Astrocyte (in vitro differentiated cells and primary cell): ENCODE measurements at regions not wholly inside any gene's neighbourhood (a gene's known extent, or its start where the extent isn't known, plus 50 kb on each side); places are given as distances from the start of the nearest gene placed in this dataset.

Source experiments
- DNase-seq: peaks from one replicate; pipeline ENCODE4 v3.0.0-alpha.2; 2010; ENCODE audit warnings: low read depth
- FAIRE-seq: peaks from 2 replicates; lab custom pipeline; 2011; peaks lifted over from hg19 to GRCh38; lab: Jason Lieb, UNC
- H2AFZ ChIP-seq: 2 replicates; pipeline ENCODE4 v1.6.0; 2012; ENCODE audit warnings: low read depth, low read length, inconsistent platforms
- H3K27ac ChIP-seq: 2 replicates; pipeline ENCODE4 v1.5.1; 2011; ENCODE audit warnings: low read depth, low read length, inconsistent platforms
- H3K27me3 ChIP-seq: 2 replicates; pipeline ENCODE4 v1.6.0; 2011; ENCODE audit warnings: low read length, inconsistent platforms; ENCODE audit not compliant: insufficient read depth
- H3K36me3 ChIP-seq: 2 replicates; pipeline ENCODE4 v1.5.1; 2011; ENCODE audit warnings: low read length, inconsistent platforms; ENCODE audit not compliant: insufficient read depth
- H3K4me1 ChIP-seq: 2 replicates; pipeline ENCODE4 v1.5.1; 2011; ENCODE audit warnings: low read length, inconsistent platforms; ENCODE audit not compliant: insufficient read depth
- H3K4me2 ChIP-seq: 2 replicates; pipeline ENCODE4 v1.6.0; 2012; ENCODE audit warnings: low read length, inconsistent platforms
- H3K4me3 ChIP-seq: 2 replicates; pipeline ENCODE4 v1.5.1; 2011; ENCODE audit warnings: low read depth, mild to moderate bottlenecking, low read length, inconsistent platforms; ENCODE audit not compliant: insufficient read depth
- H3K79me2 ChIP-seq: 2 replicates; pipeline ENCODE4 v1.6.0; 2012; ENCODE audit warnings: mild to moderate bottlenecking, low read length, inconsistent platforms; ENCODE audit not compliant: insufficient read depth
- H3K9ac ChIP-seq: 2 replicates; pipeline ENCODE4 v1.6.0; 2012; ENCODE audit warnings: mild to moderate bottlenecking, low read length, inconsistent platforms
- H3K9me3 ChIP-seq: 2 replicates; pipeline ENCODE4 v1.5.1; 2012; ENCODE audit warnings: low read depth, mild to moderate bottlenecking, low read length, inconsistent platforms; ENCODE audit not compliant: insufficient read depth
- H4K20me1 ChIP-seq: 2 replicates; pipeline ENCODE4 v1.6.0; 2012; ENCODE audit warnings: low read length, inconsistent platforms; ENCODE audit not compliant: insufficient read depth
- H3K27ac Mint-ChIP-seq: one replicate; pipeline ENCODE4 v1.8.0; 2021; ENCODE audit warnings: mild to moderate bottlenecking, mixed read lengths; ENCODE audit not compliant: unreplicated experiment
- H3K27me3 Mint-ChIP-seq: one replicate; pipeline ENCODE4 v1.8.0; 2021; ENCODE audit warnings: low read depth, mixed read lengths; ENCODE audit not compliant: unreplicated experiment
- H3K36me3 Mint-ChIP-seq: one replicate; pipeline ENCODE4 v1.8.0; 2021; ENCODE audit warnings: low read depth, mixed read lengths; ENCODE audit not compliant: unreplicated experiment
- H3K4me1 Mint-ChIP-seq: one replicate; pipeline ENCODE4 v1.8.0; 2021; ENCODE audit warnings: low read depth, mixed read lengths; ENCODE audit not compliant: unreplicated experiment
- H3K4me3 Mint-ChIP-seq: one replicate; pipeline ENCODE4 v1.8.0; 2021; ENCODE audit warnings: mild to moderate bottlenecking, moderate library complexity, mixed read lengths; ENCODE audit not compliant: unreplicated experiment
- H3K9me3 Mint-ChIP-seq: one replicate; pipeline ENCODE4 v1.8.0; 2021; ENCODE audit warnings: mild to moderate bottlenecking, mixed read lengths; ENCODE audit not compliant: unreplicated experiment
- CTCF ChIP-seq: IDR thresholded peaks from 2 replicates; pipeline ENCODE4 v1.5.1; 2011; ENCODE audit warnings: low read depth, mild to moderate bottlenecking, inconsistent platforms, low read length, moderate library complexity; ENCODE audit not compliant: insufficient read depth
- EZH2 ChIP-seq: IDR thresholded peaks from 2 replicates; pipeline ENCODE4 v1.6.1; 2012; ENCODE audit warnings: mild to moderate bottlenecking, low read length, inconsistent platforms; ENCODE audit not compliant: insufficient read depth

GRCh38 chr20:51941503-51941902 lies 139.2 kb upstream of the SALL4 start:
- Mint-ChIP-seq H3K27me3 (no peaks in the 10 kb centered on the region), H3K4me1 (no peaks in the 10 kb centered on the region), H3K9me3 (no peaks in the 10 kb centered on the region), H3K4me3 (no peak overlapping the region), H3K36me3 (no peaks in the 10 kb centered on the region), H3K27ac (peak overlapping the region; percentile 41)
- Histone ChIP-seq H3K27ac (no peak overlapping the region), H3K79me2 (no peaks in the 10 kb centered on the region), H3K9me3 (no peaks in the 10 kb centered on the region), H3K4me1 (no peaks in the 10 kb centered on the region), H3K36me3 (no peaks in the 10 kb centered on the region), H3K27me3 (no peaks in the 10 kb centered on the region), H3K9ac (no peak overlapping the region), H4K20me1 (no peaks in the 10 kb centered on the region), H3K4me2 (no peak overlapping the region), H3K4me3 (no peak overlapping the region), H2AFZ (no peak overlapping the region)
- no peak for TF ChIP-seq CTCF
- no peak for TF ChIP-seq EZH2
- FAIRE-seq: no peak
- no peak for DNase-seq

GRCh38 chr20:51939259-51939585 lies 136.9 kb upstream of the SALL4 start:
- H3K4me2 ChIP-seq: no peak overlapping the region
- H3K9me3 ChIP-seq: no peaks in the 10 kb centered on the region
- no peak overlapping the region for H2AFZ ChIP-seq
- H3K4me3 Mint-ChIP-seq: no peak overlapping the region
- no peaks in the 10 kb centered on the region for H3K9me3 Mint-ChIP-seq
- H3K4me3 ChIP-seq: no peak overlapping the region
- H3K27ac Mint-ChIP-seq: no peak overlapping the region
- no peak overlapping the region for H3K27ac ChIP-seq
- TF ChIP-seq CTCF (no peak), EZH2 (no peak)
- FAIRE-seq (no peak), DNase-seq (no peak)
- no peaks in the 10 kb centered on the region for H3K27me3 Mint-ChIP-seq
- no peaks in the 10 kb centered on the region for H3K79me2 ChIP-seq
- no peaks in the 10 kb centered on the region for H3K4me1 Mint-ChIP-seq
- H3K36me3 ChIP-seq: no peaks in the 10 kb centered on the region
- no peaks in the 10 kb centered on the region for H3K36me3 Mint-ChIP-seq
- no peaks in the 10 kb centered on the region for H3K27me3 ChIP-seq
- H3K4me1 ChIP-seq: peaks cover 6% of the 10 kb centered on the region
- H4K20me1 ChIP-seq: no peaks in the 10 kb centered on the region
- no peak overlapping the region for H3K9ac ChIP-seq

- Histone ChIP-seq H3K79me2 (no peaks in the 10 kb centered on the region), H3K4me1 (peaks cover 8% of the 10 kb centered on the region), H3K36me3 (no peaks in the 10 kb centered on the region), H3K9me3 (no peaks in the 10 kb centered on the region), H3K4me2 (no peak overlapping the region), H4K20me1 (no peaks in the 10 kb centered on the region), H3K27ac (no peak overlapping the region), H3K4me3 (no peak overlapping the region), H3K27me3 (no peaks in the 10 kb centered on the region), H2AFZ (no peak overlapping the region), H3K9ac (no peak overlapping the region)
- Mint-ChIP-seq H3K9me3 (no peaks in the 10 kb centered on the region), H3K4me1 (no peaks in the 10 kb centered on the region), H3K27ac (no peak overlapping the region), H3K27me3 (no peaks in the 10 kb centered on the region), H3K4me3 (no peak overlapping the region), H3K36me3 (no peaks in the 10 kb centered on the region)
- TF ChIP-seq CTCF (no peak), EZH2 (no peak)
- no peak for FAIRE-seq
- DNase-seq: no peak
Observed at GRCh38 chr20:51938559-51939258, 136.4 kb upstream of the SALL4 start.
